ENCODE measurements at regions not wholly inside any gene's neighbourhood (a gene's known extent, or its start where the extent isn't known, plus 50 kb on each side); places are given as distances from the start of the nearest gene placed in this dataset.

- dilution Hi-C loops (cut with MboI; ENCODE audit: extremely low pct_ligation_motif_present, low sequenced_read_pairs) (no loop called here), intact Hi-C loops (cut with micrococcal nuclease) (loop anchor here (5.0 kb wide), 3 partner anchors 429 to 521 kb away; no protein-coding TSS in a partner anchor)
- Histone ChIP-seq H3K36me3 (ENCODE audit: control insufficient read depth in 2 of 2, extremely low read depth in 1 of 2, insufficient read depth in 2 of 2, low read length in 2 of 2) (no peaks in the 10 kb centered on the region), H3K4me3 (replicated peaks in 1 of 3; ENCODE audit: insufficient read depth in 1 of 3, low read depth in 1 of 3, low read length in 3 of 3) (no peak overlapping the region), H3K27me3 (ENCODE audit: control insufficient read depth in 2 of 2, insufficient read depth in 2 of 2, low read length in 2 of 2) (no peaks in the 10 kb centered on the region), H3K9ac (replicated peaks; ENCODE audit: extremely low read depth, insufficient read depth, low read length) (no peak overlapping the region), H2AFZ (ENCODE audit: low read depth, low read length) (peak overlapping the region; percentile 73), H3K27ac (ENCODE audit: insufficient read depth, low read depth, low read length) (no peak overlapping the region), H4K20me1 (replicated peaks; ENCODE audit: control insufficient read depth, extremely low read depth, insufficient read depth, low read length) (no peaks in the 10 kb centered on the region), H3K4me1 (ENCODE audit: control insufficient read depth, extremely low read depth, insufficient read depth, low read length) (peaks cover 34% of the 10 kb centered on the region), H3K79me2 (ENCODE audit: control insufficient read depth, insufficient read depth, low read length) (no peaks in the 10 kb centered on the region), H3K4me2 (ENCODE audit: insufficient read depth, low read length) (no peak overlapping the region), H3K9me3 (replicated peaks; ENCODE audit: control insufficient read depth, insufficient read depth, low read length) (no peaks in the 10 kb centered on the region), H3K9me1 (replicated peaks; ENCODE audit: control insufficient read depth, extremely low read depth, insufficient read depth, low read length) (no peaks in the 10 kb centered on the region)
- no TSS peak for BruUV-seq (replicated peaks)
- peak; percentile 67 for DNase-seq (ENCODE audit: low read depth, low spot score)
- ChIA-PET CTCF (interaction anchor here (1.0 to 1.2 kb wide), 2 partner anchors 485 to 521 kb away, joined by 5 to 6 read pairs; no protein-coding TSS in a partner anchor), POLR2A (no interaction called here)
- FAIRE-seq: no peak
- TF ChIP-seq POLR2AphosphoS5 (IDR thresholded peaks at IDR 0.05; ENCODE audit: insufficient read depth, low read depth, low read length) (no peak), CTCF (IDR thresholded peaks at IDR 0.05; ENCODE audit: extremely low read depth in 1 of 2, insufficient read depth in 1 of 2, low read depth in 1 of 2, low read length in 2 of 2) (no peak), POLR2A (IDR thresholded peaks at IDR 0.05; ENCODE audit: low read depth, low read length) (no peak), MAX (IDR thresholded peaks at IDR 0.05; ENCODE audit: insufficient read depth, insufficient read length) (no peak), GATA2 (IDR thresholded peaks at IDR 0.05; ENCODE audit: insufficient read depth, insufficient read length, low read depth, low read length) (no peak), EZH2 (IDR thresholded peaks at IDR 0.05; ENCODE audit: borderline replicate concordance, low read depth, low read length, severe bottlenecking) (no peak), MYC (IDR thresholded peaks at IDR 0.05; ENCODE audit: low read depth, low read length) (no peak), FOS (IDR thresholded peaks at IDR 0.05; ENCODE audit: borderline replicate concordance, insufficient read depth, low read length) (no peak), JUN (IDR thresholded peaks at IDR 0.05; ENCODE audit: borderline replicate concordance, insufficient read depth, insufficient read length, low read depth) (no peak)
These were observed 484.6 kb upstream of the PIK3R1 start for GRCh38 chr5:67730917-67731474.

Measured in endothelial cell of umbilical vein (primary cell).